Small intestine (tissue), 7 donors: ENCODE measurements at regions not wholly inside any gene's neighbourhood (a gene's known extent, or its start where the extent isn't known, plus 50 kb on each side); places are given as distances from the start of the nearest gene placed in this dataset.
"Not testable (repeated sequence)": the region's sequence is repeated elsewhere in the genome, so short reads cannot be mapped to it uniquely, and the experiment has no call there.

ENCODE experiments used
- DNase-seq, 2 donors: peaks; one replicate each; pipeline versions ENCODE4 v3.0.0 to v3.0.0-alpha.2; 2013
- FAIRE-seq: peaks from 2 replicates; lab custom pipeline; 2012; peaks lifted over from hg19 to GRCh38; lab: Jason Lieb, UNC
- H3K27ac ChIP-seq, 3 donors: one replicate each; pipeline ENCODE4 v1.5.1; 2013; ENCODE audit warnings: low read length in 2 of 3, mild to moderate bottlenecking in 2 of 3, control low read depth in 1 of 3, inconsistent platforms in 1 of 3, low read depth in 1 of 3, moderate library complexity in 1 of 3
- H3K27me3 ChIP-seq, 3 donors: one replicate each; pipeline ENCODE4 v1.6.1; 2013; ENCODE audit warnings: low read length in 3 of 3, inconsistent platforms in 1 of 3; ENCODE audit not compliant: control insufficient read depth in 3 of 3, insufficient read depth in 3 of 3
- H3K36me3 ChIP-seq, 3 donors: one replicate each; pipeline ENCODE4 v1.6.1; 2013; ENCODE audit warnings: low read length in 3 of 3, inconsistent platforms in 1 of 3, low read depth in 1 of 3, mild to moderate bottlenecking in 1 of 3, moderate library complexity in 1 of 3; ENCODE audit not compliant: control insufficient read depth in 3 of 3, insufficient read depth in 2 of 3
- H3K4me1 ChIP-seq, 3 donors: one replicate each; pipeline ENCODE4 v1.6.1; 2013; ENCODE audit warnings: low read length in 2 of 3, inconsistent platforms in 1 of 3, low read depth in 1 of 3, mild to moderate bottlenecking in 1 of 3, moderate library complexity in 1 of 3; ENCODE audit not compliant: control insufficient read depth in 3 of 3, insufficient read depth in 2 of 3
- H3K4me3 ChIP-seq, 3 donors: one replicate each; pipeline ENCODE4 v1.5.1; 2013; ENCODE audit warnings: low read length in 3 of 3, control low read depth in 1 of 3, inconsistent platforms in 1 of 3, low read depth in 1 of 3, mild to moderate bottlenecking in 1 of 3, moderate library complexity in 1 of 3
- H3K9me3 ChIP-seq, 2 donors: one replicate each; pipeline ENCODE4 v1.6.1; 2013; ENCODE audit warnings: low read depth in 1 of 2, low read length in 1 of 2; ENCODE audit not compliant: control insufficient read depth in 2 of 2, insufficient read depth in 1 of 2
- WGBS, 3 donors: extraction: QIAGEN DNeasy Blood & Tissue Kit; methylation state at CpG; one replicate each; pipeline ENCODE4 v1.1.7; 2013; 5-methylcytosine and 5-hydroxymethylcytosine counted together
- donor health status: healthy with polysubstance abuse.
- donor health status: control.
- donor health status: control.
- donor health status: Bipolar disorder and iron deficiency.
- donor health status: healthy.

- H3K4me1 ChIP-seq, result no peaks in the 10 kb centered on the region
Measured at GRCh38 chr14:28820677-28821076, 54.1 kb downstream of the FOXG1 start.

GRCh38 chr14:28821993-28822392 is 55.4 kb downstream of the FOXG1 start:
- no peaks in the 10 kb centered on the region for H3K36me3 ChIP-seq
- no peak overlapping the region for H3K4me3 ChIP-seq
- H3K27ac ChIP-seq, result no peak overlapping the region
- no peaks in the 10 kb centered on the region for H3K27me3 ChIP-seq
- no peaks in the 10 kb centered on the region for H3K4me1 ChIP-seq
- DNase-seq (no peak), FAIRE-seq (no peak)
- no peaks in the 10 kb centered on the region for H3K9me3 ChIP-seq

More at GRCh38 chr14:28820677-28821076, 54.1 kb downstream of the FOXG1 start:
- 58 to 79% (median 78%) methylated on average over 1 of the region's 1 CpG for WGBS, 3 donors
- no peaks in the 10 kb centered on the region for H3K36me3 ChIP-seq
- H3K27me3 ChIP-seq, result no peaks in the 10 kb centered on the region
- H3K4me3 ChIP-seq, result no peak overlapping the region
- H3K27ac ChIP-seq, result no peak overlapping the region
- DNase-seq (no peak), FAIRE-seq (no peak)
- H3K9me3 ChIP-seq, result no peaks in the 10 kb centered on the region

- DNase-seq, result no peak
- Histone ChIP-seq H3K4me1 (no peaks in the 10 kb centered on the region), H3K27me3 (no peaks in the 10 kb centered on the region), H3K9me3 (no peaks in the 10 kb centered on the region), H3K36me3 (no peaks in the 10 kb centered on the region), H3K4me3 (no peak overlapping the region), H3K27ac (no peak overlapping the region)
- 83 to 89% (median 84%) methylated on average over 1 of the region's 1 CpG for WGBS, 3 donors
- no peak for FAIRE-seq
Measured at GRCh38 chr14:28823245-28823644, 56.7 kb downstream of the FOXG1 start.

GRCh38 chr14:28830115-28830534 is 63.5 kb downstream of the FOXG1 start:
- 89 to 94% (median 93%) methylated on average over 22 of the region's 22 CpGs for WGBS, 3 donors
- Histone ChIP-seq H3K4me1 (no peaks in the 10 kb centered on the region), H3K9me3 (no peaks in the 10 kb centered on the region), H3K27me3 (no peaks in the 10 kb centered on the region), H3K36me3 (no peaks in the 10 kb centered on the region), H3K4me3 (no peak overlapping the region), H3K27ac (no peak overlapping the region)
- FAIRE-seq, result no peak
- no peak for DNase-seq

GRCh38 chr14:28831126-28831525 is 64.5 kb downstream of the FOXG1 start:
- H3K36me3 ChIP-seq, result no peaks in the 10 kb centered on the region
- WGBS, 3 donors, result 37 to 51% (median 51%) methylated on average over 3 of the region's 3 CpGs
- H3K4me1 ChIP-seq, result no peaks in the 10 kb centered on the region
- no peak for DNase-seq
- H3K27ac ChIP-seq, result no peak overlapping the region
- no peaks in the 10 kb centered on the region for H3K27me3 ChIP-seq
- no peak for FAIRE-seq
- H3K4me3 ChIP-seq, result no peak overlapping the region
- H3K9me3 ChIP-seq, result no peaks in the 10 kb centered on the region

GRCh38 chr14:28842569-28842968 is 76.0 kb downstream of the FOXG1 start:
- H3K9me3 ChIP-seq, DNase-seq, H3K4me3 ChIP-seq, H3K4me1 ChIP-seq, FAIRE-seq, H3K27me3 ChIP-seq, H3K36me3 ChIP-seq, H3K27ac ChIP-seq: not testable (repeated sequence)
- WGBS, 3 donors, result 74 to 89% (median 83%) methylated on average over 5 of the region's 5 CpGs

- FAIRE-seq (no peak), DNase-seq (no peak)
- Histone ChIP-seq H3K27me3 (no peaks in the 10 kb centered on the region), H3K27ac (no peak overlapping the region), H3K4me1 (no peaks in the 10 kb centered on the region), H3K4me3 (no peak overlapping the region), H3K9me3 (no peaks in the 10 kb centered on the region), H3K36me3 (no peaks in the 10 kb centered on the region)
- WGBS, 3 donors, result 51 to 80% (median 68%) methylated on average over 2 of the region's 2 CpGs
Measured at GRCh38 chr14:28867571-28867970, 101.0 kb downstream of the FOXG1 start.

GRCh38 chr14:28870033-28870564 is 103.5 kb downstream of the FOXG1 start:
- WGBS, 3 donors, result 51 to 65% (median 53%) methylated on average over 2 of the region's 2 CpGs
- Histone ChIP-seq H3K27me3 (no peaks in the 10 kb centered on the region), H3K4me1 (no peaks in the 10 kb centered on the region), H3K4me3 (no peak overlapping the region), H3K27ac (no peak overlapping the region), H3K9me3 (no peaks in the 10 kb centered on the region), H3K36me3 (no peaks in the 10 kb centered on the region)
- FAIRE-seq (no peak), DNase-seq (no peak)

- FAIRE-seq, result no peak
- DNase-seq, result no peak
- WGBS, 3 donors, result 49 to 55% (median 55%) methylated on average over 3 of the region's 3 CpGs
Measured at GRCh38 chr14:28875934-28876571, 109.5 kb downstream of the FOXG1 start.

More at GRCh38 chr14:28875934-28876571, 109.5 kb downstream of the FOXG1 start:
- Histone ChIP-seq H3K4me1 (no peaks in the 10 kb centered on the region), H3K9me3 (no peaks in the 10 kb centered on the region), H3K27ac (no peak overlapping the region), H3K36me3 (no peaks in the 10 kb centered on the region), H3K27me3 (no peaks in the 10 kb centered on the region), H3K4me3 (no peak overlapping the region)
